Nephron progenitor cell (in vitro differentiated cells): ENCODE measurements at regions not wholly inside any gene's neighbourhood (a gene's known extent, or its start where the extent isn't known, plus 50 kb on each side); places are given as distances from the start of the nearest gene placed in this dataset.
"Not testable (repeated sequence)": the region's sequence is repeated elsewhere in the genome, so short reads cannot be mapped to it uniquely, and the experiment has no call there.

Experiments
- DNase-seq: peaks from one replicate; pipeline ENCODE4 v3.0.0; 2021
- H3K27ac Mint-ChIP-seq: 2 replicates; pipeline ENCODE4 v1.8.0; 2021; ENCODE audit warnings: mild to moderate bottlenecking, moderate library complexity, mixed read lengths
- H3K27me3 Mint-ChIP-seq: 2 replicates; pipeline ENCODE4 v1.8.0; 2021; ENCODE audit warnings: mild to moderate bottlenecking, low read depth, mixed read lengths; ENCODE audit not compliant: poor library complexity
- H3K36me3 Mint-ChIP-seq: 2 replicates; pipeline ENCODE4 v1.8.0; 2021; ENCODE audit warnings: low read depth, mixed read lengths
- H3K4me1 Mint-ChIP-seq: 2 replicates; pipeline ENCODE4 v1.8.0; 2021; ENCODE audit warnings: mixed read lengths
- H3K4me3 Mint-ChIP-seq: 2 replicates; pipeline ENCODE4 v1.8.0; 2021; ENCODE audit warnings: mild to moderate bottlenecking, moderate library complexity, mixed read lengths
- H3K9me3 Mint-ChIP-seq: 2 replicates; pipeline ENCODE4 v1.8.0; 2021; ENCODE audit warnings: mild to moderate bottlenecking, moderate library complexity, mixed read lengths
- TF ChIP-seq, protein P1 (sequence below): fragments of 200-600 bp; sonication (generic); IDR thresholded peaks from 2 replicates; pipeline ENCODE4 v1.5.0; 2021; ENCODE audit warnings: antibody characterized with exemption

DNA sequence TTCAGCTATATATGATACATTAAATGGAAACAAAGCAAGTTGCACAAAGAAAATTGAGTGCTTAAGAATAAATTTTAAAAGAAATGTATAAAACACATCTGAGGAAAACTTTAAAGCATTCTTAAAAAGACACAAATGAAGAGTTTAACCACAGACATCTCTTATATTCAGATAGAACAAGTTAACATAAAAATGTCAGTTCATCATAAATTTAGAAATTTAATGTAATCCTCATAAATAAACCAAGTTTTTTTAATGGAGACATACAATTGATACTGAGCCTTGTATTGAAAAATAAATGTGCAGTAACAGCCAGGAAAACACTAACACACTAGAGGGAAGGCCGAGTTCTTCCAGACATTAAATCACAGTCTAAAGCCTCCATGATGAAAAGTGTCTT lies 243.9 kb upstream of the MKLN1 start:
- Mint-ChIP-seq H3K4me3 (no peak overlapping the region), H3K27ac (no peak overlapping the region), H3K36me3 (no peaks in the 10 kb centered on the region), H3K4me1 (no peaks in the 10 kb centered on the region), H3K27me3 (peaks cover 4% of the 10 kb centered on the region), H3K9me3 (no peaks in the 10 kb centered on the region)
- TF ChIP-seq, protein P1, sequence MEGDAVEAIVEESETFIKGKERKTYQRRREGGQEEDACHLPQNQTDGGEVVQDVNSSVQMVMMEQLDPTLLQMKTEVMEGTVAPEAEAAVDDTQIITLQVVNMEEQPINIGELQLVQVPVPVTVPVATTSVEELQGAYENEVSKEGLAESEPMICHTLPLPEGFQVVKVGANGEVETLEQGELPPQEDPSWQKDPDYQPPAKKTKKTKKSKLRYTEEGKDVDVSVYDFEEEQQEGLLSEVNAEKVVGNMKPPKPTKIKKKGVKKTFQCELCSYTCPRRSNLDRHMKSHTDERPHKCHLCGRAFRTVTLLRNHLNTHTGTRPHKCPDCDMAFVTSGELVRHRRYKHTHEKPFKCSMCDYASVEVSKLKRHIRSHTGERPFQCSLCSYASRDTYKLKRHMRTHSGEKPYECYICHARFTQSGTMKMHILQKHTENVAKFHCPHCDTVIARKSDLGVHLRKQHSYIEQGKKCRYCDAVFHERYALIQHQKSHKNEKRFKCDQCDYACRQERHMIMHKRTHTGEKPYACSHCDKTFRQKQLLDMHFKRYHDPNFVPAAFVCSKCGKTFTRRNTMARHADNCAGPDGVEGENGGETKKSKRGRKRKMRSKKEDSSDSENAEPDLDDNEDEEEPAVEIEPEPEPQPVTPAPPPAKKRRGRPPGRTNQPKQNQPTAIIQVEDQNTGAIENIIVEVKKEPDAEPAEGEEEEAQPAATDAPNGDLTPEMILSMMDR, result no peak
- no peak for DNase-seq

DNA sequence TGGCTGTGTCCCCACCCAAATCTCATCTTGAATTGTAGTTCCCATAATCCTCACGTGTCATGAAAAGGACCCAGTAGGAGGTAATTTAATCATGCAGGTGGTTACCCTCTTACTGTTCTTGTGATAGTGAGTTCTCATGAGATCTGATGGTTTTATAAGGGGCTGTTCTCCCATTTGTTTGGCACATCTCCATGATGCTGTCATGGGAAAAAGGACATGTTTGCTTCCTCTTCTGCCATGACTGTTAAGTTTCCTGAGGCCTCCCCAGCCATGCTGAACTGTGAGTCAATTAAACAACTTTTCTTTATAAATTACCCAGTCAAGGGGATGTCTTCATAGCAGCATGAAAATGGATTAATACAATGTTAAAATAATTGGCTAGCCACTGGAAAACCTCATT lies 243.3 kb upstream of the MKLN1 start:
- H3K36me3 Mint-ChIP-seq, H3K9me3 Mint-ChIP-seq, DNase-seq, H3K27me3 Mint-ChIP-seq, H3K4me3 Mint-ChIP-seq, H3K4me1 Mint-ChIP-seq, H3K27ac Mint-ChIP-seq: not testable (repeated sequence)

DNA sequence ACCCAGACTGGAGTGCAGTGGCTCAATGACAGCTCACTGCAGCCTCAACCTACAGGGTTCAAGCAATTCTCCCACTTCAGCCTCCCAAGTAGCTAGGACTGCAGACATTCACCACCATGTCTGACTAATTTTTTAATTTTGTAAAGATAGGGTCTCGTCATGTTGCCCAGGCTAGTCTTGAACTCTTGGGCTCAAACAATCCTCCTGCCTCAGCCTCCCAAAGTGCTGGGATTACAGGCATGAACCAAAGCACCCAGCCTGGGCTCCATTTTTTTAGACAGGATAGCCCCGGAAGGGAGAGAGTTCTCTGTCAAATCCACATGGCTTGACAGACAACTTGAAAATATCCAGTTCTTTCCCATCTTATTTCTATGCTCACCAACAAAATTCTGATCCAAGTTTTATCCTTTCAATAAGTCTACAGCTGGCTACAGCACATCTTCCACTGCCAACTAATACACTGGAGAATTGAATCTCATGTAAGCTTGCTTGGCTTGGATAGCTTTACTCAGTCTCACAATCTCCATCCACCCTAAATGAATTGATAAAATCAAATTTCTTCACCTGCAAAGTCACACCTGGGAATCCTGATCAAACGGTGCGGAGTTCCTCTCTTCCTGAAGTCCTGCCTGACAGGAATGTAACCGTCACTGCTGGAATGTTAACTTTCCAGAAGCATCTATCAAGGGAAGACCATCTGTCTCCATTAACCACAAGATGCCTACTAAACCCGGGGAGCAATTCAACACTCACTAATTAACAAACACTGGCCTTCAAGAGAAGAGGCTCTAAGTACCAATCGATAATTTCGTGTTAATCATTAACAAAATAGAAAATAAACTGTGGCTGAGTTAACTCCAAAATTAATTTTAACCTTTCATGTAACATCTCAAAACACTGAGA lies 239.7 kb upstream of the MKLN1 start:
- no peak overlapping the region for H3K27ac Mint-ChIP-seq
- DNase-seq, result no peak

DNA sequence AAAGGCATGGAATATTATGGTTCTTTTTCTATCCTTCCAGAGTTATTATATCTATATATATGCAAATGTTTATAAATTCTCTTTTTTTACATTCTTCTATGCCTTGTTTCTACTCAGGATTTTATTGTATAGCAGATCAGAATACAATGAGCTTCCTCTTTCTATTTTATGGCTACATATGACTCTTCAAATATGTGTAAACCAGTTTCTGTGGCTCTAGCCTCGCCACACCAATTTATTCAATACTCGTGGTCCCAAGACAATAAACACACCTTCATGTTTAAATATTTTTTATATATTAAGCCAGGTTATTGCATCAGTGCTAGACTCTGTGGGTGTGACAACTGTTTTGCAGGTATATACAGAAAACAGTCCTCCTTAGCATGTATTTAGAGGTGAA lies 237.5 kb upstream of the MKLN1 start:
- DNase-seq, result no peak

More for the DNA sequence above, 239.7 kb upstream of the MKLN1 start:
- TF ChIP-seq, protein P1, result no peak
- H3K4me1 Mint-ChIP-seq, result no peaks in the 10 kb centered on the region
- no peaks in the 10 kb centered on the region for H3K36me3 Mint-ChIP-seq
- no peaks in the 10 kb centered on the region for H3K9me3 Mint-ChIP-seq
- no peak overlapping the region for H3K4me3 Mint-ChIP-seq
- peaks cover 8% of the 10 kb centered on the region for H3K27me3 Mint-ChIP-seq

DNA sequence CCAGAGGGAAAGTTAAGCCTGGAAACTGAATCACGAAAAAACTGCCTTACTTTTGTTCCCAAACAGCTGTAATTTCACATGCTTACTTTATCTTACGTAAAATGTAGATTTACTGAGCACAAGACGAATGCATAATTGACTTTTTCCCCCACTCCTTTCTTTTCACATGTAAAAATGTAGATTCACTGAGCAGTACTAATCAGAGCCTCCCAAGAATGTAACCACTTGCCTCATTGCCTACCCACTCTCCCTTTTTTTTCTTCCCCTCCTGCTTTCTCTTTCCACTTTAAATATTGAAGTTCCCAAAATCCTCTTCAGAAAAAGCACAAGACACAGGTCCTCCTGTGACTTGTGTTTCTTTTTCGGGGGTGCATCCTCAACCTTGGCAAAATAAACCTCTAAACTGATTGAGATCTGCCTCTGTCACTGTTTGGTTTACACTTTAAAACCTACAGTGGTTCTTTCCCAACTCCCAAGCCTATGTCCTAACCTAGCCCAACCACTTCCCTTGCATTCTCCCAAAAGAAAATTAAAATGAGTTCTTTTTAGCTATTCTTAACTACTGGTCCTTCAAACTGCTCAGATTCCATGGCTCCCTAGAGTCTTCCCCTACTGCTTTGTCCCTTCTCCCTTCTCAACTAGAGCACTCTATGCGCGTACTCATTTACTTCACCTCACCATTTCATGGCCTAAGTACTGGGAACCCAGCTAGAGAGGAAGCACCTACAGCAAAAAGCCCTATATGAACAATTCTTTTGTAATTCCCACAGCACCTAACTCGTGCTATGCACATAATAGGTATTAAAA lies 236.6 kb upstream of the MKLN1 start:
- Mint-ChIP-seq H3K27me3 (peaks cover 4% of the 10 kb centered on the region), H3K9me3 (no peaks in the 10 kb centered on the region), H3K4me3 (no peak overlapping the region), H3K27ac (no peak overlapping the region), H3K4me1 (no peaks in the 10 kb centered on the region), H3K36me3 (no peaks in the 10 kb centered on the region)
- no peak for DNase-seq
- TF ChIP-seq, protein P1, result no peak

More for the DNA sequence above, 237.5 kb upstream of the MKLN1 start:
- no peaks in the 10 kb centered on the region for H3K9me3 Mint-ChIP-seq
- TF ChIP-seq, protein P1, result no peak
- H3K36me3 Mint-ChIP-seq, result no peaks in the 10 kb centered on the region
- no peak overlapping the region for H3K4me3 Mint-ChIP-seq
- peaks cover 6% of the 10 kb centered on the region for H3K27me3 Mint-ChIP-seq
- H3K27ac Mint-ChIP-seq, result no peak overlapping the region
- H3K4me1 Mint-ChIP-seq, result no peaks in the 10 kb centered on the region

DNA sequence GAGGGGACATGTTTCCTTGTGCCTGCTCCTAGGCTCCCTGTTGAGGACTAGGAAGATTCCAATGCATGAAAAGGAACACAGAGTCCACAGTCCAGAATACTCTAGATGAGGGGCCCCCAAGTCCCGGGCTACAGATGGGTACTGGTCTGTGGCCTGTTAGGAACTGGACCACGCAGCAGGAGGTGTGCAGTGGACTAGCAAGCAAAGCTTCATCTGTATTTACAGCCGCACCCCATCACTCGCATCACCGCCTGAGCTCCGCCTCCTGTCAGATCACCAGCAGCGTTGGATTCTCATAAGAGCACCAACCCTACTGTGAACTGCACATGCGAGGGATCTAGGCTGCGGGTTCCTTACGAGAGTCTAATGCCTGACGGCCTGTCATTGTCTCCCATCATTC lies 233.0 kb upstream of the MKLN1 start:
- H3K4me1 Mint-ChIP-seq, result no peaks in the 10 kb centered on the region
- TF ChIP-seq, protein P1, result no peak
- no peaks in the 10 kb centered on the region for H3K36me3 Mint-ChIP-seq
- no peaks in the 10 kb centered on the region for H3K9me3 Mint-ChIP-seq
- peaks cover 14% of the 10 kb centered on the region for H3K27me3 Mint-ChIP-seq
- no peak for DNase-seq
- no peak overlapping the region for H3K27ac Mint-ChIP-seq
- no peak overlapping the region for H3K4me3 Mint-ChIP-seq
